OCI-LY7 (cell line): ENCODE measurements at regions not wholly inside any gene's neighbourhood (a gene's known extent, or its start where the extent isn't known, plus 50 kb on each side); places are given as distances from the start of the nearest gene placed in this dataset.
A peak's percentile ranks its signal among the peaks of the same experiment; 100 is the strongest.

Experiments
- BruUV-seq: library from RNA; stranded (reverse); fragments of 400-500 nt; replicated peaks from 2 replicates; lab custom pipeline; 2021; lab: Mats Ljungman, UMichigan
- CTCF ChIA-PET: fragments of 300-600 bp; sonication (Branson Sonifier 250); formaldehyde crosslinking; loops from one replicate; lab custom pipeline; 2022; ENCODE audit warnings: antibody characterized with exemption; ENCODE audit not compliant: unreplicated experiment; lab: Charles Lee
- POLR2A ChIA-PET: fragments of 300-600 bp; sonication (Branson Sonifier 250); formaldehyde crosslinking; loops from one replicate; lab custom pipeline; 2022; ENCODE audit warnings: antibody characterized with exemption; lab: Charles Lee
- DNase-seq: peaks from one replicate; pipeline ENCODE4 v3.0.0-alpha.2; 2015; ENCODE audit warnings: low spot score
- H2AFZ ChIP-seq: fragments of 200-600 bp; sonication (generic), shearing (Covaris generic); 2 replicates; pipeline ENCODE4 v1.6.1; 2014; ENCODE audit warnings: mild to moderate bottlenecking, antibody characterized with exemption, low read length, moderate library complexity
- H3K27ac ChIP-seq: fragments of 200-600 bp; sonication (generic); 2 replicates; pipeline ENCODE4 v1.5.1; 2014; ENCODE audit warnings: mixed run types, low read depth, mild to moderate bottlenecking, moderate library complexity, low read length, inconsistent platforms; ENCODE audit not compliant: poor library complexity, severe bottlenecking
- H3K36me3 ChIP-seq: fragments of 200-600 bp; sonication (generic); 2 replicates; pipeline ENCODE4 v1.6.1; 2014; ENCODE audit warnings: mild to moderate bottlenecking, antibody characterized with exemption, low read length, moderate library complexity, mixed read lengths; ENCODE audit not compliant: insufficient read depth
- H3K4me1 ChIP-seq: fragments of 200-600 bp; sonication (generic); 2 replicates; pipeline ENCODE4 v1.5.1; 2014; ENCODE audit warnings: mild to moderate bottlenecking, low read length; ENCODE audit not compliant: insufficient read depth, poor library complexity, severe bottlenecking
- H3K4me2 ChIP-seq: fragments of 200-600 bp; sonication (generic); 2 replicates; pipeline ENCODE4 v1.6.1; 2014; ENCODE audit warnings: mild to moderate bottlenecking, low read length
- H3K4me3 ChIP-seq: fragments of 200-600 bp; sonication (generic); 2 replicates; pipeline ENCODE4 v1.5.1; 2014; ENCODE audit warnings: mild to moderate bottlenecking, low read depth, low read length; ENCODE audit not compliant: poor library complexity, severe bottlenecking
- H3K79me2 ChIP-seq: fragments of 200-600 bp; sonication (generic); 2 replicates; pipeline ENCODE4 v1.6.1; 2016; ENCODE audit warnings: low read depth, mild to moderate bottlenecking, low read length, moderate library complexity, mixed read lengths; ENCODE audit not compliant: insufficient read depth
- H3K9me2 ChIP-seq: fragments of 200-600 bp; sonication (generic); 2 replicates; pipeline ENCODE4 v1.6.1; 2016; ENCODE audit warnings: mild to moderate bottlenecking, low read length, mixed read lengths; ENCODE audit not compliant: insufficient read depth
- H3K9me3 ChIP-seq: fragments of 200-600 bp; sonication (generic); 2 replicates; pipeline ENCODE4 v1.6.1; 2014; ENCODE audit warnings: mild to moderate bottlenecking, mixed run types, low read length, mixed read lengths
- H4K20me1 ChIP-seq: fragments of 200-600 bp; sonication (generic); 2 replicates; pipeline ENCODE4 v1.6.1; 2014; ENCODE audit warnings: mild to moderate bottlenecking, antibody characterized with exemption, low read length, moderate library complexity, mixed read lengths; ENCODE audit not compliant: insufficient read depth
- CTCF ChIP-seq: fragments of 200-600 bp; sonication (generic); conservative IDR thresholded peaks from 2 replicates; pipeline ENCODE4 v1.5.1; 2014; ENCODE audit warnings: mild to moderate bottlenecking, antibody characterized with exemption, low read length, moderate library complexity, mixed read lengths
- EZH2phosphoT487 ChIP-seq: fragments of 200-600 bp; sonication (generic); IDR thresholded peaks from 2 replicates; pipeline ENCODE4 v1.6.1; 2018; ENCODE audit warnings: low read depth, borderline replicate concordance, mild to moderate bottlenecking, mixed run types, antibody characterized with exemption, low read length, moderate library complexity, mixed read lengths
- intact Hi-C: fragments of 100-400 bp; cut with micrococcal nuclease; formaldehyde crosslinking; loops from one replicate; pipeline ENCODE4 v1.10.0; 2022; ENCODE audit not compliant: unreplicated experiment

- no peaks in the 10 kb centered on the region for H3K9me2 ChIP-seq
- POLR2A ChIA-PET: interaction anchor here (0.6 to 1.5 kb wide), 6 partner anchors 10 to 564 kb away, joined by 3 to 7 read pairs (median 3); no protein-coding TSS in a partner anchor
- peak overlapping the region; percentile 69 for H3K4me3 ChIP-seq
- H3K9me3 ChIP-seq: no peaks in the 10 kb centered on the region
- TF ChIP-seq EZH2phosphoT487: no peak
- TF ChIP-seq CTCF: no peak
- intact Hi-C loops: loop anchor here (10.0 kb wide), 1 partner anchor 60 kb away; no protein-coding TSS in a partner anchor
- peaks cover 20% of the 10 kb centered on the region for H3K4me1 ChIP-seq
- H3K79me2 ChIP-seq: no peaks in the 10 kb centered on the region
- H3K36me3 ChIP-seq: no peaks in the 10 kb centered on the region
- H4K20me1 ChIP-seq: no peaks in the 10 kb centered on the region
- H2AFZ ChIP-seq: peak overlapping the region; percentile 95
- CTCF ChIA-PET: no interaction called here
- peak; percentile 64 for DNase-seq
- peak overlapping the region; percentile 92 for H3K4me2 ChIP-seq
- BruUV-seq: no TSS peak
- peak overlapping the region; percentile 30 for H3K27ac ChIP-seq
Measured at GRCh38 chrY:15424665-15425132, 900.4 kb downstream of the NLGN4Y start.

GRCh38 chrY:15440021-15440695 is 915.8 kb downstream of the NLGN4Y start:
- Histone ChIP-seq H2AFZ (peak overlapping the region; percentile 60; the same call in 1 of the 2 replicates), H3K4me3 (no peak overlapping the region), H3K9me2 (no peaks in the 10 kb centered on the region), H3K9me3 (no peaks in the 10 kb centered on the region), H3K36me3 (no peaks in the 10 kb centered on the region), H4K20me1 (no peaks in the 10 kb centered on the region), H3K4me2 (peak overlapping the region; percentile 27), H3K27ac (peak overlapping the region; percentile 25), H3K4me1 (peaks cover 33% of the 10 kb centered on the region), H3K79me2 (no peaks in the 10 kb centered on the region)
- intact Hi-C loops: loop anchor here (5.0 kb wide), 1 partner anchor 62 kb away; no protein-coding TSS in a partner anchor
- POLR2A ChIA-PET: interaction anchor here (0.9 to 1.5 kb wide), 2 partner anchors 15 to 26 kb away, joined by 3 to 4 read pairs; no protein-coding TSS in a partner anchor
- CTCF ChIA-PET: no interaction called here
- no peak for DNase-seq
- no TSS peak for BruUV-seq
- TF ChIP-seq CTCF (no peak), EZH2phosphoT487 (no peak)
